ENCODE measurements at regions not wholly inside any gene's neighbourhood (a gene's known extent, or its start where the extent isn't known, plus 50 kb on each side); places are given as distances from the start of the nearest gene placed in this dataset.

GRCh38 chr15:97386940-97387339, 573.6 kb upstream of the ARRDC4 start:
- Histone ChIP-seq H3K9ac (ENCODE audit: insufficient read length, low read depth) (no peak overlapping the region), H3K4me1 (ENCODE audit: insufficient read depth, insufficient read length) (no peaks in the 10 kb centered on the region), H3K4me3 (ENCODE audit: insufficient read length, low read depth) (no peak overlapping the region), H3K27me3 (ENCODE audit: insufficient read depth, insufficient read length) (no peaks in the 10 kb centered on the region), H3K36me3 (ENCODE audit: insufficient read depth, insufficient read length, low read length) (no peaks in the 10 kb centered on the region), H3K9me3 (ENCODE audit: insufficient read depth, low read length) (no peaks in the 10 kb centered on the region)
- TF ChIP-seq YY1 (IDR thresholded peaks at IDR 0.05; ENCODE audit: insufficient read depth, insufficient read length): no peak
- no peak for TF ChIP-seq SUZ12 (IDR thresholded peaks at IDR 0.05; ENCODE audit: extremely low read depth, insufficient read depth, insufficient read length)
- no peak for TF ChIP-seq ZNF274 (IDR thresholded peaks at IDR 0.05; ENCODE audit: low read depth, low read length)
- no peak for DNase-seq (ENCODE audit: low read depth, low spot score)

- H3K9ac ChIP-seq (ENCODE audit: insufficient read length, low read depth): no peak overlapping the region
- no peaks in the 10 kb centered on the region for H3K4me1 ChIP-seq (ENCODE audit: insufficient read depth, insufficient read length)
- no peak for TF ChIP-seq SUZ12 (IDR thresholded peaks at IDR 0.05; ENCODE audit: extremely low read depth, insufficient read depth, insufficient read length)
- TF ChIP-seq ZNF274 (IDR thresholded peaks at IDR 0.05; ENCODE audit: low read depth, low read length): no peak
- no peak for TF ChIP-seq YY1 (IDR thresholded peaks at IDR 0.05; ENCODE audit: insufficient read depth, insufficient read length)
- no peak overlapping the region for H3K4me3 ChIP-seq (ENCODE audit: insufficient read length, low read depth)
- H3K27me3 ChIP-seq (ENCODE audit: insufficient read depth, insufficient read length): no peaks in the 10 kb centered on the region
- DNase-seq (ENCODE audit: low read depth, low spot score): no peak
- no peaks in the 10 kb centered on the region for H3K36me3 ChIP-seq (ENCODE audit: insufficient read depth, insufficient read length, low read length)
- no peaks in the 10 kb centered on the region for H3K9me3 ChIP-seq (ENCODE audit: insufficient read depth, low read length)
These were observed 559.3 kb upstream of the ARRDC4 start for GRCh38 chr15:97401195-97401594.

GRCh38 chr15:97401970-97402369, 558.5 kb upstream of the ARRDC4 start:
- Histone ChIP-seq H3K9me3 (ENCODE audit: insufficient read depth, low read length) (no peaks in the 10 kb centered on the region), H3K4me1 (ENCODE audit: insufficient read depth, insufficient read length) (no peaks in the 10 kb centered on the region), H3K4me3 (ENCODE audit: insufficient read length, low read depth) (no peak overlapping the region), H3K27me3 (ENCODE audit: insufficient read depth, insufficient read length) (no peaks in the 10 kb centered on the region), H3K9ac (ENCODE audit: insufficient read length, low read depth) (no peak overlapping the region), H3K36me3 (ENCODE audit: insufficient read depth, insufficient read length, low read length) (no peaks in the 10 kb centered on the region)
- DNase-seq (ENCODE audit: low read depth, low spot score): no peak
- no peak for TF ChIP-seq YY1 (IDR thresholded peaks at IDR 0.05; ENCODE audit: insufficient read depth, insufficient read length)
- no peak for TF ChIP-seq ZNF274 (IDR thresholded peaks at IDR 0.05; ENCODE audit: low read depth, low read length)
- TF ChIP-seq SUZ12 (IDR thresholded peaks at IDR 0.05; ENCODE audit: extremely low read depth, insufficient read depth, insufficient read length): no peak

- H3K36me3 ChIP-seq (ENCODE audit: insufficient read depth, insufficient read length, low read length): no peaks in the 10 kb centered on the region
- no peak overlapping the region for H3K4me3 ChIP-seq (ENCODE audit: insufficient read length, low read depth)
- no peak overlapping the region for H3K9ac ChIP-seq (ENCODE audit: insufficient read length, low read depth)
- no peaks in the 10 kb centered on the region for H3K27me3 ChIP-seq (ENCODE audit: insufficient read depth, insufficient read length)
- H3K9me3 ChIP-seq (ENCODE audit: insufficient read depth, low read length): no peaks in the 10 kb centered on the region
- TF ChIP-seq ZNF274 (IDR thresholded peaks at IDR 0.05; ENCODE audit: low read depth, low read length) (no peak), SUZ12 (IDR thresholded peaks at IDR 0.05; ENCODE audit: extremely low read depth, insufficient read depth, insufficient read length) (no peak), YY1 (IDR thresholded peaks at IDR 0.05; ENCODE audit: insufficient read depth, insufficient read length) (no peak)
- DNase-seq (ENCODE audit: low read depth, low spot score): no peak
- H3K4me1 ChIP-seq (ENCODE audit: insufficient read depth, insufficient read length): no peaks in the 10 kb centered on the region
These were observed 553.7 kb upstream of the ARRDC4 start for GRCh38 chr15:97406841-97407240.

GRCh38 chr15:97410897-97411575, 549.5 kb upstream of the ARRDC4 start:
- no peak for TF ChIP-seq SUZ12 (IDR thresholded peaks at IDR 0.05; ENCODE audit: extremely low read depth, insufficient read depth, insufficient read length)
- TF ChIP-seq YY1 (IDR thresholded peaks at IDR 0.05; ENCODE audit: insufficient read depth, insufficient read length): no peak
- TF ChIP-seq ZNF274 (IDR thresholded peaks at IDR 0.05; ENCODE audit: low read depth, low read length): no peak
- H3K27me3 ChIP-seq (ENCODE audit: insufficient read depth, insufficient read length): no peaks in the 10 kb centered on the region
- H3K4me1 ChIP-seq (ENCODE audit: insufficient read depth, insufficient read length): no peaks in the 10 kb centered on the region
- H3K9ac ChIP-seq (ENCODE audit: insufficient read length, low read depth): no peak overlapping the region
- no peak overlapping the region for H3K4me3 ChIP-seq (ENCODE audit: insufficient read length, low read depth)
- H3K36me3 ChIP-seq (ENCODE audit: insufficient read depth, insufficient read length, low read length): no peaks in the 10 kb centered on the region
- H3K9me3 ChIP-seq (ENCODE audit: insufficient read depth, low read length): no peaks in the 10 kb centered on the region
- DNase-seq (ENCODE audit: low read depth, low spot score): no peak

GRCh38 chr15:97420130-97420529, 540.4 kb upstream of the ARRDC4 start:
- H3K27me3 ChIP-seq (ENCODE audit: insufficient read depth, insufficient read length): peaks cover 2% of the 10 kb centered on the region
- no peak overlapping the region for H3K9ac ChIP-seq (ENCODE audit: insufficient read length, low read depth)
- H3K4me1 ChIP-seq (ENCODE audit: insufficient read depth, insufficient read length): no peaks in the 10 kb centered on the region
- H3K9me3 ChIP-seq (ENCODE audit: insufficient read depth, low read length): no peaks in the 10 kb centered on the region
- H3K4me3 ChIP-seq (ENCODE audit: insufficient read length, low read depth): no peak overlapping the region
- no peaks in the 10 kb centered on the region for H3K36me3 ChIP-seq (ENCODE audit: insufficient read depth, insufficient read length, low read length)
- TF ChIP-seq YY1 (IDR thresholded peaks at IDR 0.05; ENCODE audit: insufficient read depth, insufficient read length) (no peak), SUZ12 (IDR thresholded peaks at IDR 0.05; ENCODE audit: extremely low read depth, insufficient read depth, insufficient read length) (no peak), ZNF274 (IDR thresholded peaks at IDR 0.05; ENCODE audit: low read depth, low read length) (no peak)
- DNase-seq (ENCODE audit: low read depth, low spot score): no peak

- no peak for TF ChIP-seq SUZ12 (IDR thresholded peaks at IDR 0.05; ENCODE audit: extremely low read depth, insufficient read depth, insufficient read length)
- TF ChIP-seq ZNF274 (IDR thresholded peaks at IDR 0.05; ENCODE audit: low read depth, low read length): no peak
- TF ChIP-seq YY1 (IDR thresholded peaks at IDR 0.05; ENCODE audit: insufficient read depth, insufficient read length): no peak
- Histone ChIP-seq H3K36me3 (ENCODE audit: insufficient read depth, insufficient read length, low read length) (no peaks in the 10 kb centered on the region), H3K9ac (ENCODE audit: insufficient read length, low read depth) (no peak overlapping the region), H3K9me3 (ENCODE audit: insufficient read depth, low read length) (no peaks in the 10 kb centered on the region), H3K4me1 (ENCODE audit: insufficient read depth, insufficient read length) (no peaks in the 10 kb centered on the region), H3K27me3 (ENCODE audit: insufficient read depth, insufficient read length) (no peaks in the 10 kb centered on the region), H3K4me3 (ENCODE audit: insufficient read length, low read depth) (no peak overlapping the region)
- DNase-seq (ENCODE audit: low read depth, low spot score): no peak
These were observed 534.9 kb upstream of the ARRDC4 start for GRCh38 chr15:97425596-97425995.
